IMR-90 (cell line): ENCODE measurements at regions not wholly inside any gene's neighbourhood (a gene's known extent, or its start where the extent isn't known, plus 50 kb on each side); places are given as distances from the start of the nearest gene placed in this dataset.

Experiments used
- ATAC-seq: fragments of 200-7000 bp; cut with Tn5 transposase; 2 replicates; pipeline ENCODE4 v1.9.1; 2020; ENCODE audit warnings: low read depth, mild to moderate bottlenecking, moderate library complexity
- BruUV-seq: library from RNA; stranded (reverse); fragments of 400-500 nt; replicated peaks from 2 replicates; lab custom pipeline; 2021; lab: Mats Ljungman, UMichigan
- CTCF ChIA-PET: fragments of 300-600 bp; formaldehyde crosslinking; extraction: SDS; loops from one replicate; lab custom pipeline; 2021; ENCODE audit warnings: antibody characterized with exemption; lab: Yijun Ruan, JAX
- POLR2A ChIA-PET: fragments of 300-600 bp; sonication (Branson Sonifier 250); formaldehyde crosslinking; loops from one replicate; lab custom pipeline; 2022; ENCODE audit warnings: antibody characterized with exemption; ENCODE audit not compliant: unreplicated experiment; lab: Charles Lee
- DNase-seq: peaks from one replicate; pipeline ENCODE4 v3.0.0; 2013
- H2AFZ ChIP-seq: replicated peaks from 2 replicates; pipeline ENCODE3; 2013; ENCODE audit warnings: low read length, mild to moderate bottlenecking; ENCODE audit not compliant: poor library complexity
- H2AK5ac ChIP-seq: 2 replicates; pipeline ENCODE4 v1.6.1; 2013; ENCODE audit warnings: low read depth, low read length, inconsistent platforms
- H2AK9ac ChIP-seq: replicated peaks from 2 replicates; pipeline ENCODE3; 2013; ENCODE audit warnings: mild to moderate bottlenecking, low read depth, low read length, moderate library complexity; ENCODE audit not compliant: poor library complexity
- H2BK120ac ChIP-seq: 2 replicates; pipeline ENCODE4 v1.6.1; 2013; ENCODE audit warnings: low read depth, low read length, inconsistent platforms
- H2BK15ac ChIP-seq: 3 replicates; pipeline ENCODE4 v1.6.1; 2013; ENCODE audit warnings: low read depth, low read length, inconsistent platforms
- H2BK20ac ChIP-seq: 2 replicates; pipeline ENCODE4 v1.6.1; 2013; ENCODE audit warnings: low read depth, mild to moderate bottlenecking, inconsistent platforms, low read length, moderate library complexity
- H2BK5ac ChIP-seq: 2 replicates; pipeline ENCODE4 v1.6.1; 2013; ENCODE audit warnings: mild to moderate bottlenecking, low read depth, low read length, inconsistent platforms; ENCODE audit not compliant: poor library complexity, severe bottlenecking
- H3K14ac ChIP-seq: replicated peaks from 2 replicates; pipeline ENCODE4 v1.6.1; 2013; ENCODE audit warnings: low read depth, low read length, inconsistent platforms
- H3K18ac ChIP-seq: 2 replicates; pipeline ENCODE4 v1.6.1; 2013; ENCODE audit warnings: low read depth, low read length, control low read depth
- H3K23ac ChIP-seq: 2 replicates; pipeline ENCODE4 v1.6.1; 2013; ENCODE audit warnings: low read depth, low read length, inconsistent platforms
- H3K27ac ChIP-seq: 2 replicates; pipeline ENCODE4 v1.5.1; 2013; ENCODE audit warnings: mild to moderate bottlenecking, control low read depth, low read length; ENCODE audit not compliant: insufficient read depth
- H3K27me3 ChIP-seq: 2 replicates; pipeline ENCODE4 v1.6.1; 2013; ENCODE audit warnings: low read length; ENCODE audit not compliant: control insufficient read depth, insufficient read depth
- H3K36me3 ChIP-seq: 2 replicates; pipeline ENCODE4 v1.6.1; 2013; ENCODE audit warnings: low read length, mixed read lengths; ENCODE audit not compliant: control insufficient read depth, insufficient read depth
- H3K4ac ChIP-seq: 2 replicates; pipeline ENCODE4 v1.6.1; 2013; ENCODE audit warnings: low read depth, low read length, inconsistent platforms
- H3K4me1 ChIP-seq: 2 replicates; pipeline ENCODE4 v1.6.1; 2013; ENCODE audit warnings: low read length, mixed read lengths; ENCODE audit not compliant: control insufficient read depth, insufficient read depth
- H3K4me2 ChIP-seq: 2 replicates; pipeline ENCODE4 v1.6.1; 2013; ENCODE audit warnings: low read depth, mild to moderate bottlenecking, control low read depth, low read length, moderate library complexity
- H3K4me3 ChIP-seq: 2 replicates; pipeline ENCODE4 v1.5.1; 2013; ENCODE audit warnings: low read depth, mild to moderate bottlenecking, control low read depth, low read length, moderate library complexity; ENCODE audit not compliant: insufficient read depth
- H3K56ac ChIP-seq: 2 replicates; pipeline ENCODE4 v1.6.1; 2013; ENCODE audit warnings: low read length, inconsistent platforms; ENCODE audit not compliant: insufficient read depth; ENCODE audit errors: extremely low read depth
- H3K79me1 ChIP-seq, 2 experiments: 2 replicates each; pipeline ENCODE4 v1.6.1; 2013; ENCODE audit warnings: low read length in 2 of 2, inconsistent platforms in 1 of 2, low read depth in 1 of 2
- H3K9ac ChIP-seq: 2 replicates; pipeline ENCODE4 v1.6.1; 2013; ENCODE audit warnings: low read depth, low read length, control low read depth
- H3K9me1 ChIP-seq: 2 replicates; pipeline ENCODE4 v1.6.1; 2013; ENCODE audit warnings: low read length, inconsistent platforms; ENCODE audit not compliant: insufficient read depth
- H3K9me3 ChIP-seq: 2 replicates; pipeline ENCODE4 v1.6.1; 2013; ENCODE audit warnings: low read length; ENCODE audit not compliant: control insufficient read depth, insufficient read depth
- H4K20me1 ChIP-seq: 2 replicates; pipeline ENCODE4 v1.6.1; 2013; ENCODE audit warnings: low read length, inconsistent platforms; ENCODE audit not compliant: insufficient read depth
- H4K5ac ChIP-seq: 2 replicates; pipeline ENCODE4 v1.6.1; 2013; ENCODE audit warnings: mild to moderate bottlenecking, low read depth, low read length, control low read depth
- H4K8ac ChIP-seq, 2 experiments: 2 replicates each; pipeline ENCODE4 v1.6.1; 2013; ENCODE audit warnings: low read depth in 2 of 2, low read length in 2 of 2, control low read depth in 1 of 2, inconsistent platforms in 1 of 2
- H4K91ac ChIP-seq: 2 replicates; pipeline ENCODE4 v1.6.1; 2013; ENCODE audit warnings: low read depth, low read length, inconsistent platforms; ENCODE audit not compliant: insufficient read depth
- BHLHE40 ChIP-seq: fragments of 150-350 bp; IDR thresholded peaks from 2 replicates; pipeline ENCODE4 v1.6.1; 2016; ENCODE audit warnings: mild to moderate bottlenecking, low read depth, low read length
- CEBPB ChIP-seq: IDR thresholded peaks from 2 replicates; pipeline ENCODE4 v1.6.1; 2012; ENCODE audit warnings: low read depth, low read length, improper control_type of control experiment
- CHD1 ChIP-seq: IDR thresholded peaks from 2 replicates; pipeline ENCODE4 v1.6.1; 2012; ENCODE audit warnings: low read depth, low read length, improper control_type of control experiment
- CTCF ChIP-seq: conservative IDR thresholded peaks from 2 replicates; pipeline ENCODE4 v1.5.1; 2012; ENCODE audit warnings: mild to moderate bottlenecking, low read depth, low read length, improper control_type of control experiment
- ELK1 ChIP-seq: fragments of 150-350 bp; IDR thresholded peaks from 2 replicates; pipeline ENCODE4 v1.6.1; 2016; ENCODE audit warnings: low read depth, mild to moderate bottlenecking, low read length, moderate library complexity, borderline replicate concordance
- FOS ChIP-seq: fragments of 150-350 bp; IDR thresholded peaks from 2 replicates; pipeline ENCODE4 v1.6.1; 2016; ENCODE audit warnings: low read depth, low read length
- MAFK ChIP-seq: IDR thresholded peaks from 2 replicates; pipeline ENCODE4 v1.6.1; 2012; ENCODE audit warnings: low read depth, low read length, improper control_type of control experiment
- MAZ ChIP-seq: IDR thresholded peaks from 2 replicates; pipeline ENCODE4 v1.6.1; 2012; ENCODE audit warnings: low read depth, mild to moderate bottlenecking, low read length, improper control_type of control experiment, moderate library complexity, borderline replicate concordance
- MXI1 ChIP-seq: IDR thresholded peaks from 2 replicates; pipeline ENCODE4 v1.6.1; 2012; ENCODE audit warnings: low read depth, mild to moderate bottlenecking, low read length, moderate library complexity, borderline replicate concordance
- NFE2L2 ChIP-seq: fragments of 150-350 bp; IDR thresholded peaks from 2 replicates; pipeline ENCODE4 v1.6.1; 2016; ENCODE audit warnings: low read depth, mild to moderate bottlenecking, low read length
- POLR2A ChIP-seq: IDR thresholded peaks from 2 replicates; pipeline ENCODE4 v1.6.1; 2012; ENCODE audit warnings: mild to moderate bottlenecking, low read depth, low read length
- RAD21 ChIP-seq: IDR thresholded peaks from 2 replicates; pipeline ENCODE4 v1.6.1; 2012; ENCODE audit warnings: low read length, improper control_type of control experiment
- RCOR1 ChIP-seq: IDR thresholded peaks from 2 replicates; pipeline ENCODE4 v1.6.1; 2012; ENCODE audit warnings: mild to moderate bottlenecking, low read length, improper control_type of control experiment; ENCODE audit not compliant: insufficient replicate concordance
- RFX5 ChIP-seq: IDR thresholded peaks from 2 replicates; pipeline ENCODE4 v1.8.0; 2012; ENCODE audit warnings: low read depth, mild to moderate bottlenecking, low read length, moderate library complexity
- SMC3 ChIP-seq: fragments of 150-350 bp; IDR thresholded peaks from 2 replicates; pipeline ENCODE4 v1.6.1; 2016; ENCODE audit warnings: low read depth, mild to moderate bottlenecking, antibody characterized with exemption, low read length, moderate library complexity
- WGBS, 2 experiments: methylation state at CpG; one replicate each; pipeline versions ENCODE4 v1.1.5 to v1.1.7; 2013; ENCODE audit warnings: missing lambda C conversion rate in 2 of 2; ENCODE audit not compliant: insufficient read length in 1 of 2; ENCODE audit errors: extremely low coverage in 2 of 2; 5-methylcytosine and 5-hydroxymethylcytosine counted together
- dilution Hi-C: fragments of 300-500 bp; cut with HindIII; formaldehyde crosslinking; loops from one replicate; pipeline ENCODE4 v1.14.3; 2018; ENCODE audit warnings: low sequenced_read_pairs; ENCODE audit not compliant: unreplicated experiment
- in situ Hi-C: fragments of 300-500 bp; cut with MboI; formaldehyde crosslinking; loops from 3 replicates; pipeline ENCODE4 v1.14.3; 2019; ENCODE audit warnings: low sequenced_read_pairs, inconsistent platforms, mixed read lengths
- intact Hi-C: fragments of 100-400 bp; cut with micrococcal nuclease; formaldehyde crosslinking; loops from 2 replicates; pipeline ENCODE4 v1.10.0; 2022
- TF ChIP-seq, protein P1 (sequence below): fragments of 150-350 bp; IDR thresholded peaks from 2 replicates; pipeline ENCODE4 v1.6.1; 2017; ENCODE audit warnings: mild to moderate bottlenecking, antibody characterized with exemption, low read length, low read depth

GRCh38 chr6:66336176-66336575 is 629.1 kb upstream of the EYS start:
- H3K27ac ChIP-seq, result no peak overlapping the region
- no peak for DNase-seq
- no peak overlapping the region for H2BK5ac ChIP-seq

More at GRCh38 chr6:66336176-66336575, 629.1 kb upstream of the EYS start:
- no peak for ATAC-seq
- in situ Hi-C loops (no loop called here), intact Hi-C loops (no loop called here), dilution Hi-C loops (no loop called here)
- no peaks in the 10 kb centered on the region for H3K36me3 ChIP-seq
- H3K9me3 ChIP-seq, result no peaks in the 10 kb centered on the region
- no peak overlapping the region for H3K23ac ChIP-seq
- no peaks in the 10 kb centered on the region for H3K4me1 ChIP-seq
- no peaks in the 10 kb centered on the region for H3K79me1 ChIP-seq
- H2AFZ ChIP-seq, result no peak overlapping the region
- BruUV-seq, result no TSS peak
- no peak overlapping the region for H3K9ac ChIP-seq
- TF ChIP-seq, protein P1, sequence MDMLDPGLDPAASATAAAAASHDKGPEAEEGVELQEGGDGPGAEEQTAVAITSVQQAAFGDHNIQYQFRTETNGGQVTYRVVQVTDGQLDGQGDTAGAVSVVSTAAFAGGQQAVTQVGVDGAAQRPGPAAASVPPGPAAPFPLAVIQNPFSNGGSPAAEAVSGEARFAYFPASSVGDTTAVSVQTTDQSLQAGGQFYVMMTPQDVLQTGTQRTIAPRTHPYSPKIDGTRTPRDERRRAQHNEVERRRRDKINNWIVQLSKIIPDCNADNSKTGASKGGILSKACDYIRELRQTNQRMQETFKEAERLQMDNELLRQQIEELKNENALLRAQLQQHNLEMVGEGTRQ, result no peak
- TF ChIP-seq POLR2A (no peak), RFX5 (no peak), MAFK (no peak), ELK1 (no peak), RAD21 (no peak), SMC3 (no peak), CHD1 (no peak), CTCF (no peak), MXI1 (no peak), RCOR1 (no peak), FOS (no peak), NFE2L2 (no peak), CEBPB (no peak), BHLHE40 (no peak), MAZ (no peak)
- no peak overlapping the region for H3K56ac ChIP-seq
- H4K91ac ChIP-seq, result no peak overlapping the region
- no peak overlapping the region for H4K5ac ChIP-seq
- H2BK120ac ChIP-seq, result no peak overlapping the region
- H2BK15ac ChIP-seq, result no peak overlapping the region
- H2AK9ac ChIP-seq, result no peak overlapping the region
- H3K4me3 ChIP-seq, result no peak overlapping the region
- no peaks in the 10 kb centered on the region for H3K9me1 ChIP-seq
- no peak overlapping the region for H3K18ac ChIP-seq
- no peak overlapping the region for H3K4ac ChIP-seq
- no CpG with 5 or more reads among the region's 1 CpG for WGBS, 2 experiments
- no peaks in the 10 kb centered on the region for H4K20me1 ChIP-seq
- H4K8ac ChIP-seq, result no peak overlapping the region
- H3K14ac ChIP-seq, result no peak overlapping the region
- no peak overlapping the region for H3K4me2 ChIP-seq
- CTCF ChIA-PET, result no interaction called here
- H3K27me3 ChIP-seq, result no peaks in the 10 kb centered on the region
- no peak overlapping the region for H2AK5ac ChIP-seq
- POLR2A ChIA-PET, result no interaction called here
- H2BK20ac ChIP-seq, result no peak overlapping the region
